G401.6 (cell line): ENCODE measurements at regions not wholly inside any gene's neighbourhood (a gene's known extent, or its start where the extent isn't known, plus 50 kb on each side); places are given as distances from the start of the nearest gene placed in this dataset.

ENCODE experiments used
- FAIRE-seq: peaks from 2 replicates; lab custom pipeline; 2012; peaks lifted over from hg19 to GRCh38; lab: Jason Lieb, UNC

DNA sequence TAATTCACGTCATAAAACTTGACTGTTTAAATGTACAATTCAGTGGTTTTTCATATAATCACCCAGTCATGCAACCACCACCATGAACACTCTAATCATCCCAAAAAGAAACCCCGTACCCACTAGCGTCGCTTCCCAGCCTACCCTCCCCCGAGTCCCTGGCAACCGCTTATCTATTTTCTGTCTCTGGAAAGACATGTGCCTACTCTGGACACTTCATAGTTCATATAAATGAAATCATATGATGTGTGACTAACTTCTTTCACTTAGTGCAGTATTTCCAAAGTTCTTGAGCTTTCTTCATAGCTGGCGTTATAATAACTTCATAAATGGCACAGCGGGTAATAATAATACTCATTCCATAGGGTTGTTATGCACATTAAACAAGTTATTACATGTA is 215.2 kb downstream of the MYLK4 start:
- FAIRE-seq = no peak

- no peak for FAIRE-seq
Measured at GRCh38 chr6:2534406-2535042, 216.2 kb downstream of the MYLK4 start.

DNA sequence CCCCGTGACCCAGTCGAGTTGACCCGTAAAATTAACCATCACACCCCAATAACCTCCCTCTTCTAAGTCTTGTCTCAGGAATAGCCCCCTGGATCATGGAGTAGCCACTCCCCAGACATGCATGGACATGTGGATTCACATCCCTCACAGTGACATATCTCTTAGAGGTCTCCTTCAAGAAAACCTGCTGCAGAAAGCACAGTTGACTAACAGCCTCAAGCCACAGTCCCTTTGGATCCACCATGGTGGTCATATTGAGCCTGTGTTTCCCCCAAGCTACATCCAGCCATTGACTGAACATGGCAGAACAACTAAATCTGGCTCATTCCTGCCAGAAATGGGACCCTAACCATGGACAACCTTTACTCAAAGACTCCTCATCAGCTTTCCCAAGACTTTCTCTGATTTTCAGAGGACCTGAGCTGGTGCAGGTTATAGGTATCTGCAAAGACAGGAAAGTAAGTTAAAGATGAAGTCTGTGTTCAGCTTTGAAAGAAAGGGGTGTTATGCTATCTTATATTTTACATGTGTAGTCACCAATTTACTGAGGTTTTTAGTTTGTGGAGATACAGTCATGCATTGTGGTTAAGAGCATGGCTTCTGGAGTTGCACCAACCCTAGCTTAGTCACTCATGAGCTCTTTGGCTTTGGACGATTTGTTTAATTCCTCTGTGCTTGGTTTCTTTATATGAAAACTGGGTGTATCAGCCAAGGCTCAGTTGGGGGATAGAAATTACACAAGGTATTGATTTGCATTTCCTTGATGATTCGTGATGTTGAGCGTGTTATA is 219.1 kb downstream of the MYLK4 start:
- no peak for FAIRE-seq

GRCh38 chr6:2529211-2529719 is 221.5 kb downstream of the MYLK4 start:
- FAIRE-seq = no peak

GRCh38 chr6:2528156-2528555 is 222.6 kb downstream of the MYLK4 start:
- FAIRE-seq = no peak

DNA sequence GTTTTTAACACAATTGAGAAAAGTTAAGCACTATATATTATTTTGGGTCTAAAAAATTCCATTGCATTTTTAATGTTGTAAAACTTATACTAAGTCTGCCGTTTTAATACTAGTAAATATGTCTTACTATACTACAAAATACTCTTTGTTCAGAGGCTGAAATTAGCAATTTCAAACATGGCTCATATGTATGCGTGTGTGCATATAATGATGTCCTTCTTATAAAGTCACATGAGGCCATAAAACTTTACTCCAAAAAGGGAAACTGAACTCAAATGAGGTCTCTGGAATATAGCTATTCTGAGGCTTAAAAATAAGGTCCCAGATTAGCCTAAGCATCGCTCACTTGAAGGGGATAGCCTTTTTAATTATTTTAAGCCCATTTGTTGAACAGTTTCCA is 224.0 kb downstream of the MYLK4 start:
- FAIRE-seq = no peak

GRCh38 chr6:2524090-2524489 is 226.6 kb downstream of the MYLK4 start:
- no peak for FAIRE-seq

DNA sequence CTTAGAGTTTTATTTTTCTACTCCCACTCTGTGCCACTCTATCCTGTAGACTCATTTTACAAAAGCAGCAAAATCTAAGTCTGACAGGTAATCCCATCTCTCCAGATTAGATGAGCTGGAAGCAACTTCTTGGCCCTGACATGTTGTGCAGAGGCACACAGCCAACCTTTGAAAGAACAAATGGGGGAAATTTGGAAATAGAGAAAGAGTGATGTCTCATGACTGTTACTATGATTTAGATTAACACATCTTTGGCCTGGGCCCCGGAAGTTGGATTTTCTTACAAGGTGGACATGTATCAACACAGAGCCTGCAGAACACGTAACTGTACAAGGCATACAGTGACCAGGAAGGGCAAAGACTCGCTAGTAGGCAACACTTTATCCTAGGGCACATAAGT is 227.7 kb downstream of the MYLK4 start:
- no peak for FAIRE-seq

- no peak for FAIRE-seq
Measured at GRCh38 chr6:2522521-2522920, 228.2 kb downstream of the MYLK4 start.

DNA sequence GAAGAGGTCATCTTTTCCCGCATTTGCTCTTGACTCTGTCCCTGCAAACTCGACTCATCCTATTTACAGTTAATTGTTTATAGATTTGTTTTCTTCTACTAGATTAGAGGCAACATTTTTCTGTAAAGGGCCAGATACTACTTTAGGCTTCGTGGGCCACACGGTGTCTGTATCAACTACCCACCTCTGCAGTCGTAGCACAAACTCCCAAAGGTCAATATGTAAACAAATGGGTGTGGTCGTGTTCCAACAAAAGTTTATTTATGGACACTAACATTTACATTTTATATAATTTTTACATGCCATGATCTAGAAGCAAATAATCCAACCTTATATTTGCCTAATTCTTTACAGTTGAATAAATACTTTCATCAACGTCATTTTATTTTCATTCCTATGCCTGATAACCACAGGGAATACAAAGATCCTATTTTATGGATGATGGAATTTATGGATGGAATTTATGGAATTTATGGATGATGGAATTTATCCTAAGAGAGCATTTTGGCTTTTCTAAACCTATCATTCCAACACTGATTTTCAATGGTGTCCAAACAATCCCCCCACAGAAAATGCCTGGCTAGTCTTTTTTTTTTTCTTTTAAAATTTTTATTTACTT is 232.8 kb downstream of the MYLK4 start:
- no peak for FAIRE-seq

- FAIRE-seq = no peak
Measured at GRCh38 chr6:2517401-2517800, 233.3 kb downstream of the MYLK4 start.

GRCh38 chr6:2516059-2516458 is 234.7 kb downstream of the MYLK4 start:
- no peak for FAIRE-seq

GRCh38 chr6:2514965-2515543 is 235.7 kb downstream of the MYLK4 start:
- FAIRE-seq = no peak

DNA sequence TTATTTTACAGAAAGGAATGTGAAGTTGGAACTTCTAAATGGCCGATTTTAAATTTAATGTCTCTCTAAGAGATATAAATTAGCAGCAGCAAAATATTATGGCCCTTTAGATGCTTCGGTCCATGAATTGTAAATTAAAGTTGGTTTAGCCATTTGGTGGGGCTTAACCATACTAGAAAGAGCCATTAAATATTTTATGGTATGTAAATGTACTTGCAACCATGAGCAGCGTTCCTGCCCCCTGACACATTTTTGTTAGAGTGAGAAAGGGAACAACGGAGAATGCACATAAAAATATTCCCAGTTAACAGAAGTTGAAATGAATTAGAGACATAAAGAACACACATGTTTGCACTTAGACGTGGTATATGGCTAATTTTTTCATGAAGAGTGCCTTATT is 237.9 kb downstream of the MYLK4 start:
- FAIRE-seq = no peak

GRCh38 chr6:2510316-2510715 is 240.4 kb downstream of the MYLK4 start:
- no peak for FAIRE-seq

- FAIRE-seq = no peak
Measured at GRCh38 chr6:2509711-2510110, 241.0 kb downstream of the MYLK4 start.

- FAIRE-seq = no peak
Measured at GRCh38 chr6:2508071-2508470, 242.7 kb downstream of the MYLK4 start.

GRCh38 chr6:2507521-2508037 is 243.1 kb downstream of the MYLK4 start:
- no peak for FAIRE-seq

GRCh38 chr6:2507016-2507415 is 243.7 kb downstream of the MYLK4 start:
- FAIRE-seq = no peak

DNA sequence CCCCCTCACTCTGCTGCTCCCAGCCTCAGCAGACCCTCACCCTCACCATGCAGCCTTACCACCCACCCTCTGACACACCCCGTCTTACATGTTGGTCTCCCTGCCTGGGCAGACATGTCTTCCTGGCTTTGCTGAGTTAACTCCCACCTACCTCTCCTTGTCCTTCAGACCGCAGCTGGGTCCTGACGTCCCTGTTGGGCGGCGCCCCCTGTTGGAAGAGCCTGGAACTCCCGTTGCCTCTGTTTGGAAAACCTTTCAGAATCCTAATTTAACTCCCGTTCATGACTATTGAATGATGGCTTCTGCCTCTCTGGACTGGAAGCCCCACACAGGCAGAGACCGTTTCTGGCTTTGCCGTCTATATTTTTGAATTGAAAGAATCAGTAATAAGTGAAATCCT is 245.1 kb downstream of the MYLK4 start:
- no peak for FAIRE-seq

DNA sequence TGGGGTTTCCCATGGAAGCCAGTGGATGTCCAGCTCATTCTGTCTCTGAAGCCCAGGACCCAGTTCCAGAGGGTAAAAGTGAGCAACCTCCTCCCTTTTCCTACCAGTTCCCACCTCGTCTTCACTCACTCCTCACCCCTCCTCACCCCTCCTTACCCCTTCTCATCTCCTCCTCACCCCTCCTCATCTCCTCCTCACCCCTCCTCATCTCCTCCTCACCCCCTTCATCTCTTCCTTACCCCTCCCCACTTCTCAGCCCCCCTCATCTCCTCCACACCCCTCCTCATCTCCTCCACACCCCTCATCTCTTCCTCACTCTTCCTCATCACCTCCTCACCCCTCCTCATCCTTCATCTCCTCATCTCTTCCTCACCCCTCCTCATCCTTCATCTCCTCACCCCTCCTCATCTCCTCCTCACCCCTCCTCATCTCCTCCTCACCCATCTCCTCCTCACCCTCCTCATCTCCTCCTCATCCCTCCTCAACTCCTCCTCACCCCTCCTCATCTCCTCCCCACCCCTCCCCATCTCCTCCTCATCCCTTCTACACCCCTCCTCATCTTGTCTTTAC is 246.1 kb downstream of the MYLK4 start:
- FAIRE-seq = no peak

DNA sequence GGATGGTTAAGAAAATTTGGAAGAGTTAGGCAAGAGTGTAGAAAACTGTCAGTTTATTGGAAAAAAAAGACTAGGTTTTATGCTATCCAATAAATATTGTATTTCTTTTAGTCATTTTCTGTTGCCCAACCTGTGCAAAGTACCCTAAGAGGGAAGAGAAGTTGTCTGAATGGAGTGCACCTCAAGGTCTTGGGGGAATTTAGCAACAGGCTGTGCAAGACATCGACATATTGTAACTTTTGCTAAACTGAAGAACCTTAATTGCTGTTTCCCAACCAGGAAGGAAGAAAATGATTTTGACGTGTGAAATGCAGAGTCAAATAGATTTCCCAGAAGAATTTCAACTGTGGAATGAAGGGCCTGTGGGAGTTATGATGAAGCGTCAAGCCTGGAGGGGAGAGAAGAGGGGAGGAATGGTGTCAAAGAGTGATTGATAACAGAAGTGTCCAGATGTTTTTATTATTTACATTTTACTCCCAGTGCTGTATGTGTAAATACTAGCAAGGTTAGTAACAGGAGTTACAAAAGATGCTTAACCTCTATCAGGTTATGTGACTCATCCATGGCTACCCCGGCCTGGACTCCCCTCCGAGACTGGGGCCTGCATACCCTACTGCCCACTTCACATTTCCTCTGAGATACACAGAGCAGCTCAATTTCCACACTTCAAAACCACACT is 246.8 kb downstream of the MYLK4 start:
- no peak for FAIRE-seq
